ENCODE measurements at regions not wholly inside any gene's neighbourhood (a gene's known extent, or its start where the extent isn't known, plus 50 kb on each side); places are given as distances from the start of the nearest gene placed in this dataset.

GRCh38 chr3:153273767-153274435 is 111.9 kb downstream of the RAP2B start:
- H2AFZ ChIP-seq (ENCODE audit: low read depth, low read length) = no peak overlapping the region
- no peak overlapping the region for H3K9ac ChIP-seq (ENCODE audit: low read depth, low read length)
- no peak for DNase-seq
- H3K4me1 ChIP-seq (ENCODE audit: insufficient read depth, low read length) = no peaks in the 10 kb centered on the region
- no peaks in the 10 kb centered on the region for H4K20me1 ChIP-seq (ENCODE audit: insufficient read depth, low read length)
- H3K79me2 ChIP-seq (ENCODE audit: insufficient read depth, low read length) = no peaks in the 10 kb centered on the region
- H3K4me3 ChIP-seq (ENCODE audit: low read depth in 1 of 2, low read length in 2 of 2) = no peak overlapping the region
- no peak overlapping the region for H3K27ac ChIP-seq (ENCODE audit: low read length)
- no peaks in the 10 kb centered on the region for H3K36me3 ChIP-seq (ENCODE audit: insufficient read depth, low read length)
- H3K4me2 ChIP-seq (ENCODE audit: insufficient read depth, low read length) = no peak overlapping the region
- H3K9me3 ChIP-seq (ENCODE audit: insufficient read depth, low read length, severe bottlenecking) = no peaks in the 10 kb centered on the region
- H3K27me3 ChIP-seq (ENCODE audit: insufficient read depth, low read length, poor library complexity) = no peaks in the 10 kb centered on the region
- no peak for TF ChIP-seq EZH2 (IDR thresholded peaks at IDR 0.05; ENCODE audit: borderline replicate concordance, low read depth, low read length, severe bottlenecking)
- no peak for TF ChIP-seq CTCF (IDR thresholded peaks at IDR 0.05; ENCODE audit: borderline replicate concordance, extremely low read depth, low read length, poor library complexity, severe bottlenecking)
- no peak for ATAC-seq (ENCODE audit: insufficient read depth, low read depth)

GRCh38 chr3:153274561-153274960 is 112.5 kb downstream of the RAP2B start:
- Histone ChIP-seq H3K27ac (ENCODE audit: low read length) (no peak overlapping the region), H2AFZ (ENCODE audit: low read depth, low read length) (no peak overlapping the region), H3K79me2 (ENCODE audit: insufficient read depth, low read length) (no peaks in the 10 kb centered on the region), H3K4me1 (ENCODE audit: insufficient read depth, low read length) (no peaks in the 10 kb centered on the region), H3K9me3 (ENCODE audit: insufficient read depth, low read length, severe bottlenecking) (no peaks in the 10 kb centered on the region), H3K27me3 (ENCODE audit: insufficient read depth, low read length, poor library complexity) (no peaks in the 10 kb centered on the region), H3K9ac (ENCODE audit: low read depth, low read length) (no peak overlapping the region), H3K4me3 (ENCODE audit: low read depth in 1 of 2, low read length in 2 of 2) (no peak overlapping the region), H3K4me2 (ENCODE audit: insufficient read depth, low read length) (no peak overlapping the region), H3K36me3 (ENCODE audit: insufficient read depth, low read length) (no peaks in the 10 kb centered on the region), H4K20me1 (ENCODE audit: insufficient read depth, low read length) (no peaks in the 10 kb centered on the region)
- TF ChIP-seq EZH2 (IDR thresholded peaks at IDR 0.05; ENCODE audit: borderline replicate concordance, low read depth, low read length, severe bottlenecking) (no peak), CTCF (IDR thresholded peaks at IDR 0.05; ENCODE audit: borderline replicate concordance, extremely low read depth, low read length, poor library complexity, severe bottlenecking) (no peak)
- DNase-seq (no peak), ATAC-seq (ENCODE audit: insufficient read depth, low read depth) (no peak)

GRCh38 chr3:153275514-153275913 is 113.5 kb downstream of the RAP2B start:
- H4K20me1 ChIP-seq (ENCODE audit: insufficient read depth, low read length) = no peaks in the 10 kb centered on the region
- no peak overlapping the region for H3K4me2 ChIP-seq (ENCODE audit: insufficient read depth, low read length)
- H2AFZ ChIP-seq (ENCODE audit: low read depth, low read length) = no peak overlapping the region
- H3K9ac ChIP-seq (ENCODE audit: low read depth, low read length) = no peak overlapping the region
- no peaks in the 10 kb centered on the region for H3K79me2 ChIP-seq (ENCODE audit: insufficient read depth, low read length)
- H3K4me3 ChIP-seq (ENCODE audit: low read depth in 1 of 2, low read length in 2 of 2) = no peak overlapping the region
- no peaks in the 10 kb centered on the region for H3K27me3 ChIP-seq (ENCODE audit: insufficient read depth, low read length, poor library complexity)
- TF ChIP-seq CTCF (IDR thresholded peaks at IDR 0.05; ENCODE audit: borderline replicate concordance, extremely low read depth, low read length, poor library complexity, severe bottlenecking) (no peak), EZH2 (IDR thresholded peaks at IDR 0.05; ENCODE audit: borderline replicate concordance, low read depth, low read length, severe bottlenecking) (no peak)
- H3K4me1 ChIP-seq (ENCODE audit: insufficient read depth, low read length) = no peaks in the 10 kb centered on the region
- no peak overlapping the region for H3K27ac ChIP-seq (ENCODE audit: low read length)
- ATAC-seq (ENCODE audit: insufficient read depth, low read depth) (no peak), DNase-seq (no peak)
- no peaks in the 10 kb centered on the region for H3K9me3 ChIP-seq (ENCODE audit: insufficient read depth, low read length, severe bottlenecking)
- H3K36me3 ChIP-seq (ENCODE audit: insufficient read depth, low read length) = no peaks in the 10 kb centered on the region
